ENCODE measurements at regions not wholly inside any gene's neighbourhood (a gene's known extent, or its start where the extent isn't known, plus 50 kb on each side); places are given as distances from the start of the nearest gene placed in this dataset.

- H3K4me1 ChIP-seq: no peaks in the 10 kb centered on the region
- H3K36me3 Mint-ChIP-seq (ENCODE audit: insufficient read depth, unreplicated experiment): no peaks in the 10 kb centered on the region
- no peak overlapping the region for H3K27ac Mint-ChIP-seq (ENCODE audit: unreplicated experiment)
- no peak overlapping the region for H3K4me3 ChIP-seq (ENCODE audit: low read depth, low read length)
- no peaks in the 10 kb centered on the region for H3K9me3 Mint-ChIP-seq (ENCODE audit: unreplicated experiment)
- no peaks in the 10 kb centered on the region for H3K9me3 ChIP-seq
- no TSS peak for BruUV-seq (replicated peaks)
- H3K27me3 Mint-ChIP-seq (ENCODE audit: insufficient read depth, unreplicated experiment): no peaks in the 10 kb centered on the region
- TF ChIP-seq CTCF (IDR thresholded peaks at IDR 0.05; ENCODE audit: insufficient read depth in 1 of 2, low read depth in 1 of 2, low read length in 1 of 2, severe bottlenecking in 1 of 2, unreplicated experiment in 1 of 2): no peak
- H3K27me3 ChIP-seq (replicated peaks; ENCODE audit: control insufficient read depth, insufficient read depth, low read length): no peaks in the 10 kb centered on the region
- DNase-seq: no peak
- ChIA-PET POLR2A (no interaction called here), CTCF (no interaction called here)
- H3K36me3 ChIP-seq (ENCODE audit: control insufficient read depth, insufficient read depth, low read length): no peaks in the 10 kb centered on the region
- intact Hi-C loops (cut with micrococcal nuclease; ENCODE audit: unreplicated experiment): no loop called here
- no peak overlapping the region for H3K4me3 Mint-ChIP-seq (ENCODE audit: unreplicated experiment)
- no peaks in the 10 kb centered on the region for H3K4me1 Mint-ChIP-seq (ENCODE audit: low read depth, unreplicated experiment)
These were observed 86.2 kb upstream of the SH3BP4 start for GRCh38 chr2:234865586-234865985.

GRCh38 chr2:234865040-234865439 is 86.8 kb upstream of the SH3BP4 start:
- no peak overlapping the region for H3K27ac Mint-ChIP-seq (ENCODE audit: unreplicated experiment)
- BruUV-seq (replicated peaks): no TSS peak
- H3K4me1 Mint-ChIP-seq (ENCODE audit: low read depth, unreplicated experiment): no peaks in the 10 kb centered on the region
- no peak for DNase-seq
- TF ChIP-seq CTCF (IDR thresholded peaks at IDR 0.05; ENCODE audit: insufficient read depth in 1 of 2, low read depth in 1 of 2, low read length in 1 of 2, severe bottlenecking in 1 of 2, unreplicated experiment in 1 of 2): no peak
- Histone ChIP-seq H3K36me3 (ENCODE audit: control insufficient read depth, insufficient read depth, low read length) (no peaks in the 10 kb centered on the region), H3K27me3 (replicated peaks; ENCODE audit: control insufficient read depth, insufficient read depth, low read length) (no peaks in the 10 kb centered on the region), H3K4me3 (ENCODE audit: low read depth, low read length) (no peak overlapping the region), H3K4me1 (no peaks in the 10 kb centered on the region), H3K9me3 (no peaks in the 10 kb centered on the region)
- ChIA-PET POLR2A (no interaction called here), CTCF (no interaction called here)
- H3K9me3 Mint-ChIP-seq (ENCODE audit: unreplicated experiment): no peaks in the 10 kb centered on the region
- no peaks in the 10 kb centered on the region for H3K27me3 Mint-ChIP-seq (ENCODE audit: insufficient read depth, unreplicated experiment)
- intact Hi-C loops (cut with micrococcal nuclease; ENCODE audit: unreplicated experiment): no loop called here
- H3K4me3 Mint-ChIP-seq (ENCODE audit: unreplicated experiment): no peak overlapping the region
- H3K36me3 Mint-ChIP-seq (ENCODE audit: insufficient read depth, unreplicated experiment): no peaks in the 10 kb centered on the region

GRCh38 chr2:234864506-234864905 is 87.3 kb upstream of the SH3BP4 start:
- Mint-ChIP-seq H3K27me3 (ENCODE audit: insufficient read depth, unreplicated experiment) (no peaks in the 10 kb centered on the region), H3K36me3 (ENCODE audit: insufficient read depth, unreplicated experiment) (no peaks in the 10 kb centered on the region), H3K4me1 (ENCODE audit: low read depth, unreplicated experiment) (no peaks in the 10 kb centered on the region), H3K4me3 (ENCODE audit: unreplicated experiment) (no peak overlapping the region), H3K27ac (ENCODE audit: unreplicated experiment) (no peak overlapping the region), H3K9me3 (ENCODE audit: unreplicated experiment) (no peaks in the 10 kb centered on the region)
- H3K36me3 ChIP-seq (ENCODE audit: control insufficient read depth, insufficient read depth, low read length): no peaks in the 10 kb centered on the region
- intact Hi-C loops (cut with micrococcal nuclease; ENCODE audit: unreplicated experiment): no loop called here
- H3K9me3 ChIP-seq: no peaks in the 10 kb centered on the region
- POLR2A ChIA-PET: no interaction called here
- H3K4me3 ChIP-seq (ENCODE audit: low read depth, low read length): no peak overlapping the region
- BruUV-seq (replicated peaks): no TSS peak
- H3K27me3 ChIP-seq (replicated peaks; ENCODE audit: control insufficient read depth, insufficient read depth, low read length): no peaks in the 10 kb centered on the region
- CTCF ChIA-PET: no interaction called here
- peaks cover 4% of the 10 kb centered on the region; the same call in 1 of the 2 replicates for H3K4me1 ChIP-seq
- DNase-seq: no peak
- TF ChIP-seq CTCF (IDR thresholded peaks at IDR 0.05; ENCODE audit: insufficient read depth in 1 of 2, low read depth in 1 of 2, low read length in 1 of 2, severe bottlenecking in 1 of 2, unreplicated experiment in 1 of 2): no peak
